ENCODE measurements at regions not wholly inside any gene's neighbourhood (a gene's known extent, or its start where the extent isn't known, plus 50 kb on each side); places are given as distances from the start of the nearest gene placed in this dataset.

- TF ChIP-seq RAD21 (conservative IDR thresholded peaks at IDR 0.05 in 1 of 2, IDR thresholded peaks at IDR 0.05 in 1 of 2) = no peak
These were observed 872.0 kb upstream of the FLRT2 start (continued) for GRCh38 chr14:84657911-84658310.

GRCh38 chr14:84670796-84671195 lies 859.1 kb upstream of the FLRT2 start:
- TF ChIP-seq POLR2A (IDR thresholded peaks at IDR 0.05; ENCODE audit: low read length) (no peak), JUN (IDR thresholded peaks at IDR 0.05) (no peak), ESRRA (IDR thresholded peaks at IDR 0.05; ENCODE audit: borderline replicate concordance, low read length) (no peak), CEBPB (IDR thresholded peaks at IDR 0.05) (no peak), EHF (CRISPR knock-in tag; IDR thresholded peaks at IDR 0.05) (no peak), PBX3 (IDR thresholded peaks at IDR 0.05) (no peak)
- Histone ChIP-seq H3K4me3 (no peak overlapping the region), H3K4me2 (no peak overlapping the region), H3K4me1 (no peaks in the 10 kb centered on the region), H3K9me3 (no peaks in the 10 kb centered on the region), H3K27ac (no peak overlapping the region)
- ATAC-seq = no peak
- DNase-seq (ENCODE audit: low read depth in 1 of 2, low spot score in 1 of 2) = no peak
- ChIA-PET POLR2A (no interaction called here), CTCF (no interaction called here)
- FAIRE-seq = no peak

GRCh38 chr14:84671776-84672175 lies 858.2 kb upstream of the FLRT2 start:
- FAIRE-seq (no peak), ATAC-seq (no peak), DNase-seq (ENCODE audit: low read depth in 1 of 2, low spot score in 1 of 2) (no peak)
- no peak overlapping the region for H3K4me2 ChIP-seq
- TF ChIP-seq CHD4 (IDR thresholded peaks at IDR 0.05; ENCODE audit: borderline replicate concordance) = no peak
- TF ChIP-seq GATA3 (IDR thresholded peaks at IDR 0.05; ENCODE audit: borderline replicate concordance) = no peak
- TF ChIP-seq BHLHE40 (IDR thresholded peaks at IDR 0.05; ENCODE audit: low read depth, low read length) = no peak
- no peak for TF ChIP-seq POLR2A (IDR thresholded peaks at IDR 0.05; ENCODE audit: low read length)
- no peak for TF ChIP-seq USF2 (IDR thresholded peaks at IDR 0.05)
- TF ChIP-seq RARB (CRISPR knock-in tag; IDR thresholded peaks at IDR 0.05) = no peak
- TF ChIP-seq RCOR1 (IDR thresholded peaks at IDR 0.05; ENCODE audit: low read depth, low read length) = no peak
- TF ChIP-seq RFX5 (IDR thresholded peaks at IDR 0.05) = no peak
- TF ChIP-seq BCL3 (IDR thresholded peaks at IDR 0.05) = no peak
- TF ChIP-seq FOXS1 (CRISPR knock-in tag; IDR thresholded peaks at IDR 0.05) = no peak
- no peak for TF ChIP-seq MAFK (IDR thresholded peaks at IDR 0.05; ENCODE audit: partially characterized antibody)
- no peak for TF ChIP-seq ATOH8 (CRISPR knock-in tag; IDR thresholded peaks at IDR 0.05; ENCODE audit: low read depth)
- TF ChIP-seq HOXB13 (CRISPR knock-in tag; IDR thresholded peaks at IDR 0.05; ENCODE audit: low read depth) = no peak
- TF ChIP-seq HOXA7 (CRISPR knock-in tag; IDR thresholded peaks at IDR 0.05) = no peak
- no peak for TF ChIP-seq CEBPB (IDR thresholded peaks at IDR 0.05)
- TF ChIP-seq PHF8 (IDR thresholded peaks at IDR 0.05; ENCODE audit: borderline replicate concordance, low read depth) = no peak
- no peak for TF ChIP-seq PBX3 (IDR thresholded peaks at IDR 0.05)
- TF ChIP-seq CBX2 (IDR thresholded peaks at IDR 0.05; ENCODE audit: borderline replicate concordance, low read depth) = no peak
- TF ChIP-seq HES2 (IDR thresholded peaks at IDR 0.05) = no peak
- WGBS (ENCODE audit: missing lambda C conversion rate) = 2% methylated on average over 3 of the region's 3 CpGs
- ChIA-PET POLR2A (no interaction called here), CTCF (no interaction called here)
- no peak overlapping the region for H3K4me3 ChIP-seq
- H3K27ac ChIP-seq = no peak overlapping the region
- no peaks in the 10 kb centered on the region for H3K4me1 ChIP-seq
- no peaks in the 10 kb centered on the region for H3K9me3 ChIP-seq
